GM18499 (cell line): ENCODE measurements at regions not wholly inside any gene's neighbourhood (a gene's known extent, or its start where the extent isn't known, plus 50 kb on each side); places are given as distances from the start of the nearest gene placed in this dataset.

Experiments used
- ATAC-seq: cut with Tn5 transposase; IDR thresholded peaks from one replicate; pipeline ENCODE4 v1.9.1; 2021; ENCODE audit warnings: moderate number of reproducible peaks; ENCODE audit not compliant: insufficient read depth, unreplicated experiment

DNA sequence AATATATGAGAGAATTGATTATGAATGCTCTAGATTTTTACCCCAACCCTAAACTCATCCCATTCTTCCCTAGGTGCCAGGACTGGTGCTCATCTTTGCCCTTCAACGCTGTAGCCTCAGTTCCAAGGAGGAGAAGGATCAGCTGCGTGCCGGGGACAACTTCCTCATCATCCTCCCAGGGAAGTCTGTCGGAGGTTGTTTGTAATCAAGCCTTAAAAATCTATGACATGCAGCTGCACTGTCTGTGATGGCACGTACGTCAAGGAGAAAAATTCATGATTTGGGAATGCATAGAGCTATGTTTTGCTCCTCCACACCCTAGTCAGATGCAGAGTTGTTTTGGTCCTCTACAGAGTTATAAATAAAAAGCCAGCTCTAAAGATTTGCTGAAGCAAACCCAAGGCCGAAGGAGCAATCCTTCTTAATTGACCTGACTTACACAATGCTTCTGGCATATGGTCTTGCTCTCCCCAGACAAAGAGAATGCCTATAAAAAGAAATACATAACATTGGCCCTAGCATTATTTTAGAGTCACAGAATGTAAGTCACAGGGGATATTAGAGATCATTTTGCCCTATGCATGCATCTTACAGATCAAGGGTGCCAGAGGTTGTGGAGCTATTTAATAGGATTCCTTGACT, 244.2 kb downstream of the HIVEP2 start:
- no peak for ATAC-seq
